Activated CD4-positive, CD25-positive, alpha-beta regulatory T cell treated with anti-CD3 and anti-CD28 coated beads, Interleukin-2, amount 50 U/mL, for 16 hours (primary cell): ENCODE measurements at regions not wholly inside any gene's neighbourhood (a gene's known extent, or its start where the extent isn't known, plus 50 kb on each side); places are given as distances from the start of the nearest gene placed in this dataset.

Experiments used
- DNase-seq: peaks from one replicate; pipeline ENCODE4 v3.0.0-alpha.2; 2020; ENCODE audit warnings: low read depth, low spot score

GRCh38 chr7:148950806-148951205 lies 66.7 kb upstream of the EZH2 start:
- no peak for DNase-seq

DNA sequence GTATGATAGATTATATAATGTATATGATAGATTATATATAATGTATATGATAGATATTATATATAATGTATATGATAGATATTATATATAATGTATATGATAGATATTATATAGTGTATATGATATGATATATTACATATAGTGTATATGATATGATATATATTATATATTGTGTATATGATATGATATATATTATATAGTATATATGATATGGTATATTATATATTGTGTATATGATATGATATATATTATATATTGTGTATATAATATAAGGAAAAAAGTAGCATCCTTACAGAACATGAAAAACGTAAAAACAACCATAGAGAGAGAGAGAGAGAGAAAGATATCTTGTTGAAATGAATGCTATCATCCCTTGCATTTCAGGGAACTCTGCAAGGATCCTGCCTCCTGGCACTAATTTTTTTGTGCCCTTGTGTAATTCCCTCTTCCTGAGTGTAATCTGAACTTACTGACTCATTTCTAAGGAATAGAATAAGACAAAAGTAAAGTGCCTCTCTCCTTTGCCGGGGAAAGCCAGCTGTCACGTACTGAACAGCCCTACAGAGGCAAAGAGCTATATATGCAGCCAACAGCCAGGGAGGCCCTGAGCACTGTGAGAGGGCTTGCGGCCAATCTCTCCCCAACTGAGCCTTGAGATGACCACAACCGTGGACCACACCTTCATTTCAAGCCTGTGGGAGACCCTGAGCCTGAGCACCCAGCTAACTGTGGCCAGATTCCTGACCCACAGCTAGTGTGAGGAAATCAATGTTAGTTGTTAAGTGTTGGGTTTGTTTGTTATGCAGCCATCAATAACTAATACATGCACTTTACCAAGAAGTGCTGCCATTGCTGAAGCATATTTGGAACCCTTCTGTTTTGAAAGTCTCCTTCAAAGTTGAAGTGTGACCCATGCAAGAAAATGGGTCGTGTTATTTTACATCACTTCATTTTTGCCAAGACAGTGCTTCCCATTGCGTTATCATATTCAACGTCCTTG lies 61.1 kb upstream of the EZH2 start:
- DNase-seq: no peak

DNA sequence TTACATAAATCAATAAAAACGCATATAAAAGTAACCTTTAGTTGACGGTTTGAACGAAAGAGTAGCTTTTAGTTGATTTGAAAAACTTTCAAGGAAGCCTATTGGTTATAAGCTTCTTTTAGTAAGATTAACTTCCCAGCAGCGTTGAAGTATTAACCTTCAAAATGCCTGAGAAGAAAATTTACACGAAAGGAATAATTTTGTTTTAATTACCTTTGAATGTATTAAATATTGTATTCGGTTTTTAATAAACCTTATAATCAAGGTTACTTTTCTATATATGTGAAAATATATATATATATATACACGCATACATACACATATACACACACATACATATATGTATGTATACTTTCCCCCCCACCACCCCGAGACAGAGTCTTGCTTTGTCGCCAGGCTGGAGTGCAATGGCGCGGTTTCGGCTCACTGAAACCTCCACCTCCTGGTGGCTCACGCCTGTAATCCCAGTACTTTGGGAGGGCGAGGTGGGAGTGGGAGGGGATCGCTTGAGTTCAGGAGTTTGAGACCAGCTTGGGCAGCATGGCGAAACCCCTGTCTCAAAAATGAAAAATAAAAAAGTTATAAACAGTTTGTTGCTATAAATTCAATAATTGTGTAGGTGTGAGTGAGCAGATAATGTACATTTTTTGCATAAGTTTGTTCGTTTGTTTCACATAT lies 57.6 kb upstream of the EZH2 start:
- peak; percentile 35 for DNase-seq

DNA sequence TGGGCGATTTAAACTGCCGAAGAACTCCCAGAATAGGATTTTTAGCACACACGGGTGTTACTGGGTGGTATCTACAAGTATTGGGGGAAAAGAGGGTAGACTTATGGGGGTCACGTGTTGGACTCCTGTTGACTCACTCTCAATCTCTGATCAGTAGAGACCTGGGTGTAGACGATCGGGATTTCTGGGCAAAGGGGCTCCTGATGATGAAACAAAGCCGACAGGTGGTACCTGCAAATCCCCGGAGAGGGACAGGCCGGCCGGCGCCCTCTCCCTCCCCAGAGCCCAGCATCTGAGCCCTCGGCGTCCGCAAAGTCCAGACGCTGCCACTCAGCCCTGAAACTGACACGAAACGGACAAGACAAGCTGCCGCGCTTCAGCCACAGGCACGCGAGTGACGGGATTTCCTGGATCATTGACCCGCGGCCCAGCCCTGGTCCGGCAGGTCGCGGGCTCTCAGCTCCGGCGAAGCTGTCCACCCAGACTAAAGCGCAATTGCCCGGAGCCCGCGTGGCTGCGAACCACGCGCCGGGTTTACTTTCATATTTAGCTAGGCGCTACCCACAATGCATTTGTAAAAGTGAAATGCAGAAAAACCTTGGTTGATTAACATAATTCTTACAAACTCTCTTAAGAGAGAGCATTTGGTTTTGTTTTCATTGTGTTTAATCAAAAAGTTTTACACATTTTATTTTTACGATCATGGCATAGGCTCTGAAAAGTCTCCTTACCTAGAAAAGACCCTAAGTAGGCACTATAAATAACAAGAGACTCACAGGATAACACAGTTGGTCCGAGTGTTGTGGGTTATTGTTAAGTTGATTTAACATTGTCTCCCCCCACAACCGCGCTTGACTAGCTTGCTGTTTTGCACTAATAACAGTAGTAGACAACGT lies 56.9 kb upstream of the EZH2 start:
- DNase-seq: peak; percentile 41

- no peak for DNase-seq
Observed at GRCh38 chr7:148939128-148939755, 55.2 kb upstream of the EZH2 start.

- no peak for DNase-seq
Observed at GRCh38 chr7:148935451-148935850, 51.4 kb upstream of the EZH2 start.
